ENCODE measurements at regions not wholly inside any gene's neighbourhood (a gene's known extent, or its start where the extent isn't known, plus 50 kb on each side); places are given as distances from the start of the nearest gene placed in this dataset.

DNA sequence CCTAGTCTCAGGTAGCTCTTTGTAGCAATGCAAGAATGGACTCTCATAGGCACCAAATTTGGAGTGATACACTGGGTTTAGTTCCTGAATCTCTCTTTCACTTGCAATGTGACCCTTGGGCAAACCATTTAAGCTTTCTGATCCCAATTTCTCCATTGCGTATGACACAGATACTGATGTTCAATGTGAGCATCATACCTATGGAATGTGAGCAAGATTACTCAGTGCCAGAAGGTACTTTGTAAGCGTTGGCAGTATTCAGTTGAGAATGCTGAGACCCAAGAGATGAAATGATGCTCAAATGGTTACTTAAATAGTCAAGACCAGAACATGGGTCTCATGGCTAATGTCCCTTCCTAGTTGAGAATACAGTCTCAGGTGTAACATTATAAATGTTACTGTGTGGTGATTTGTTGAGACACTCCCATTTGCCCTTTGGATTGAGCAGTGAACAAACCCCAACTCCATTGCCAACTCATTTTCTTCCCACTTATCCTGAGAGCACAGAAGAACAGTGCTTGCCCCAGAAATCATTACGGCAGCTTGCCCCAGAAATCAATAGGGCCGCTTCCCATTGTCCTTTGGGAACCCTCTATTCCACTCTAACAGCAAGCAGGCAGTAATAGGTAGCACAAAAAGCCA lies 134.1 kb downstream of the SOX9 start:
- ATAC-seq (ENCODE audit: low read depth) (no peak), DNase-seq (ENCODE audit: low spot score in 2 of 2) (no peak)
- no peak overlapping the region for H3K4me3 Mint-ChIP-seq
- no peaks in the 10 kb centered on the region for H3K36me3 Mint-ChIP-seq
- H3K9me3 Mint-ChIP-seq = peaks cover 5% of the 10 kb centered on the region
- no peaks in the 10 kb centered on the region for H3K4me1 Mint-ChIP-seq
- no peak overlapping the region for H3K27ac Mint-ChIP-seq
- H3K27me3 Mint-ChIP-seq = no peaks in the 10 kb centered on the region

DNA sequence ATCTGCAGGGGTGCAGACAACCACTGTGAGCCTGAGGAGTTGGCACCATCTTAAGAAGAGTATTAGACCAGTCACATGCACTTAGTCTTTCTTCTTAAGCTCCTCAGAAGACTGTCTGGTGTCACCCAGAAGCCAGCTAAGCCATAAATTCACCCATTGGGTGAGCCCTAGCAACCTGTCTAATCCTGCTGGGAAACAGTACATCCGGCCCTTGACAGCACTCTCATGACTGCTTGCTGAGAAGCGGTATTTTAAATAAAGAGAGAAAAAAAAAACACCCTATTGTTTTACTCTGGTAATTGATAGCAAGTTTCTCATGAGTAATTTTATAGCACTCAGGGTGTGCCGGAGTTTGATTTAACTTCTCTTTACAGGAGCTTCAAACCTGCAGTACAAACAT lies 134.7 kb downstream of the SOX9 start:
- no peaks in the 10 kb centered on the region for H3K27me3 Mint-ChIP-seq
- H3K4me1 Mint-ChIP-seq = no peaks in the 10 kb centered on the region
- no peak overlapping the region for H3K27ac Mint-ChIP-seq
- DNase-seq (ENCODE audit: low spot score in 2 of 2) (no peak), ATAC-seq (ENCODE audit: low read depth) (no peak)
- no peak overlapping the region for H3K4me3 Mint-ChIP-seq
- H3K36me3 Mint-ChIP-seq = no peaks in the 10 kb centered on the region
- peaks cover 5% of the 10 kb centered on the region for H3K9me3 Mint-ChIP-seq

DNA sequence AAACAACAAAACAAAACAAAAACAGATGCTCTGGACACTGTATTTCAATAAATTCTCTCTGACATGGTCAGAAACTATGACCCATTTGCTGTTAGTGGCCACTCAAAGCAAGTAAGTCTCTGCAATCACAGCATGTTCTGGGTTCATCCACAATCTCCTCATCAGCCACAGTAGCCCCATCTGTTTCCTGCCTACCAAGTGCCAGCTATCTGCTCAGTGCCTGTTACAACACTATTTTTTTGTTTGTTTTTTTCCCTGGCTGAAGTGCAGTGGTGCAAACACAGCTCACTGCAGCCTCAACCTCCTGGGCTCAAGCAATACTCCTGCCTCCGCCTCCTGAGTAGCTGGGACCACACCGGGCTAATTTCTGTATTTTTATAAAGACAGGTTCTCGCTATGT lies 137.9 kb downstream of the SOX9 start:
- Mint-ChIP-seq H3K27me3 (no peaks in the 10 kb centered on the region), H3K36me3 (no peaks in the 10 kb centered on the region), H3K4me1 (no peaks in the 10 kb centered on the region), H3K9me3 (peaks cover 3% of the 10 kb centered on the region), H3K4me3 (no peak overlapping the region), H3K27ac (no peak overlapping the region)
- no peak for DNase-seq (ENCODE audit: low spot score in 2 of 2)
- no peak for ATAC-seq (ENCODE audit: low read depth)

GRCh38 chr17:72259922-72260321 lies 139.1 kb downstream of the SOX9 start:
- DNase-seq (ENCODE audit: low spot score in 2 of 2) (no peak), ATAC-seq (ENCODE audit: low read depth) (no peak)
- no peaks in the 10 kb centered on the region for H3K27me3 Mint-ChIP-seq
- no peaks in the 10 kb centered on the region for H3K4me1 Mint-ChIP-seq
- no peak overlapping the region for H3K4me3 Mint-ChIP-seq
- H3K9me3 Mint-ChIP-seq = no peaks in the 10 kb centered on the region
- H3K27ac Mint-ChIP-seq = no peak overlapping the region
- H3K36me3 Mint-ChIP-seq = no peaks in the 10 kb centered on the region

DNA sequence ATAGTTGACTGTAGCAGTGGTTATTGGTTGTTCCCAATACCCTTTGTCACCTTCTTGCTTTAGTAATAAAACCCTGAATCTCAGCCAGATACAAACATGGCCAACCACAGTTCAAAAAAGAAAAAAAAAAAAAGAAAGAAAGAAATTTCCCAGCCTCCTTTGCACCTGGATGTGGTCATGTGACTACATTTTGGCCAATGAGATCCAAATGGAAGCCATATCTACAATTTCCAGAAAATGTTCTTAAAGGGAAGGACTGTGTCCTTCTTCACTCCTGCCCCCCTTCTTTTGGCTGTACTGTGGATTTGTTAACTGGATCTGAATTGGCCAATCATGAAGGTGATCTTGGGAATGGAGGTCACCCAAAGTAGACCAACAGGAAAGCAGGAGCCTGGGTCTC lies 141.9 kb downstream of the SOX9 start:
- Mint-ChIP-seq H3K36me3 (no peaks in the 10 kb centered on the region), H3K4me1 (no peaks in the 10 kb centered on the region), H3K27me3 (peaks cover 6% of the 10 kb centered on the region), H3K9me3 (no peaks in the 10 kb centered on the region), H3K4me3 (no peak overlapping the region), H3K27ac (no peak overlapping the region)
- DNase-seq (ENCODE audit: low spot score in 2 of 2) (no peak), ATAC-seq (ENCODE audit: low read depth) (no peak)

GRCh38 chr17:72264682-72265405 lies 144.0 kb downstream of the SOX9 start:
- Mint-ChIP-seq H3K36me3 (no peaks in the 10 kb centered on the region), H3K4me1 (no peaks in the 10 kb centered on the region), H3K27ac (no peak overlapping the region), H3K4me3 (no peak overlapping the region), H3K27me3 (peaks cover 6% of the 10 kb centered on the region), H3K9me3 (no peaks in the 10 kb centered on the region)
- ATAC-seq (ENCODE audit: low read depth) = no peak
- no peak for DNase-seq (ENCODE audit: low spot score in 2 of 2)

GRCh38 chr17:72266112-72266775 lies 145.4 kb downstream of the SOX9 start:
- DNase-seq (ENCODE audit: low spot score in 2 of 2) (no peak), ATAC-seq (ENCODE audit: low read depth) (no peak)
- Mint-ChIP-seq H3K36me3 (no peaks in the 10 kb centered on the region), H3K9me3 (no peaks in the 10 kb centered on the region), H3K27me3 (peaks cover 6% of the 10 kb centered on the region), H3K4me3 (no peak overlapping the region), H3K27ac (no peak overlapping the region), H3K4me1 (no peaks in the 10 kb centered on the region)

DNA sequence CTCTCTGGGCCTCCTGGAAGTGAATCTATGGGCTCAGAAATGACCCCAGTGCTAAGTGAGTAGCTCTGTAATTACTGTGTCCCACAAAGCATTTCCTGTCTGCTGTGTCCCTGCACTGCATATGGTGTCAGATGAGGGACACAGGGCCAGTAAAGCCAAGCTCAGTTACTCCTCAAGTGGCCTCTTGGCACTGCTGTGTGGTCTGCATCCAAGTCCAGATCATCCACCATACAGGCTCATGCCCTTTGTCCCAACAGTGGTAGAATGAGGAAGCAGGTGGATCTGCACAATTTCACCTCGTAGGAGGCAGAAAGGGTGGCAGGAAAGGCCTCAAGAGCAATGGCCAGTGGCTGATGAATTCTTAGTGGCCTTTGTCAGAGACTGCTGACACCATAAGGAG lies 146.8 kb downstream of the SOX9 start:
- H3K27me3 Mint-ChIP-seq = peaks cover 6% of the 10 kb centered on the region
- H3K4me1 Mint-ChIP-seq = no peaks in the 10 kb centered on the region
- H3K9me3 Mint-ChIP-seq = no peaks in the 10 kb centered on the region
- no peak overlapping the region for H3K27ac Mint-ChIP-seq
- DNase-seq (ENCODE audit: low spot score in 2 of 2) (no peak), ATAC-seq (ENCODE audit: low read depth) (no peak)
- H3K36me3 Mint-ChIP-seq = no peaks in the 10 kb centered on the region
- no peak overlapping the region for H3K4me3 Mint-ChIP-seq

GRCh38 chr17:72268431-72268830 lies 147.6 kb downstream of the SOX9 start:
- DNase-seq (ENCODE audit: low spot score in 2 of 2) = no peak
- ATAC-seq (ENCODE audit: low read depth) = no peak
- Mint-ChIP-seq H3K36me3 (no peaks in the 10 kb centered on the region), H3K27ac (no peak overlapping the region), H3K27me3 (peaks cover 6% of the 10 kb centered on the region), H3K4me1 (no peaks in the 10 kb centered on the region), H3K9me3 (no peaks in the 10 kb centered on the region), H3K4me3 (no peak overlapping the region)

- Mint-ChIP-seq H3K9me3 (no peaks in the 10 kb centered on the region), H3K27ac (no peak overlapping the region), H3K27me3 (peaks cover 4% of the 10 kb centered on the region), H3K4me3 (no peak overlapping the region), H3K36me3 (no peaks in the 10 kb centered on the region), H3K4me1 (no peaks in the 10 kb centered on the region)
- ATAC-seq (ENCODE audit: low read depth) = no peak
- no peak for DNase-seq (ENCODE audit: low spot score in 2 of 2)
Measured at GRCh38 chr17:72270273-72270924, 149.6 kb downstream of the SOX9 start.

- no peak for ATAC-seq (ENCODE audit: low read depth)
- DNase-seq (ENCODE audit: low spot score in 2 of 2) = no peak
- H3K9me3 Mint-ChIP-seq = peaks cover 5% of the 10 kb centered on the region
- no peaks in the 10 kb centered on the region for H3K4me1 Mint-ChIP-seq
- peaks cover under 1% of the 10 kb centered on the region for H3K27me3 Mint-ChIP-seq
- no peak overlapping the region for H3K4me3 Mint-ChIP-seq
- H3K36me3 Mint-ChIP-seq = no peaks in the 10 kb centered on the region
- H3K27ac Mint-ChIP-seq = no peak overlapping the region
Measured at GRCh38 chr17:72271603-72272002, 150.8 kb downstream of the SOX9 start.

GRCh38 chr17:72273289-72274056 lies 152.7 kb downstream of the SOX9 start:
- DNase-seq (ENCODE audit: low spot score in 2 of 2) = no peak
- H3K36me3 Mint-ChIP-seq = no peaks in the 10 kb centered on the region
- no peak for ATAC-seq (ENCODE audit: low read depth)
- H3K4me3 Mint-ChIP-seq = no peak overlapping the region
- peaks cover 5% of the 10 kb centered on the region for H3K9me3 Mint-ChIP-seq
- no peaks in the 10 kb centered on the region for H3K27me3 Mint-ChIP-seq
- no peak overlapping the region for H3K27ac Mint-ChIP-seq
- no peaks in the 10 kb centered on the region for H3K4me1 Mint-ChIP-seq

DNA sequence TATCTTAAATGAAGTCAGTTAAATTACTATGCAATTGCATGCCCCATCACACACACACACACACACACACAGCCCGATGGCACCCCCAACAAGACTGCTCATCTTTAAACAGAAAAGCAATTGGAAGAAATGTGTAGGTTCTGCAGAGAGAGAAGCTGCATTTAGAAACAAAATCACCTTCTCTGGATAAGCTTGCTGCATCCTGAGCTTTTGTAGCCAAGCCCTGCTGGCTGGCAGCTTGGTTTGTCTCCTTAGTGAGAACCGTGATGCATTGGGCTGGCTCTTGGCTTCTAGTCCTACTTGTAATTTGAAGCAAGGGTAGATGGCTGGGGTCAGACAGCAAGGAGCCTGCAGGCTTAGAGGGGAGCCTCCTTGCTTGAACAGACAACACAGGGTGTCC lies 153.8 kb downstream of the SOX9 start:
- Mint-ChIP-seq H3K27me3 (no peaks in the 10 kb centered on the region), H3K4me1 (no peaks in the 10 kb centered on the region), H3K9me3 (peaks cover 5% of the 10 kb centered on the region), H3K4me3 (no peak overlapping the region), H3K36me3 (no peaks in the 10 kb centered on the region), H3K27ac (no peak overlapping the region)
- DNase-seq (ENCODE audit: low spot score in 2 of 2) (no peak), ATAC-seq (ENCODE audit: low read depth) (no peak)

GRCh38 chr17:72280881-72281280 lies 160.1 kb downstream of the SOX9 start:
- ATAC-seq (ENCODE audit: low read depth) = no peak
- Mint-ChIP-seq H3K4me1 (no peaks in the 10 kb centered on the region), H3K27me3 (peaks cover 7% of the 10 kb centered on the region), H3K27ac (no peak overlapping the region), H3K4me3 (no peak overlapping the region), H3K36me3 (no peaks in the 10 kb centered on the region), H3K9me3 (peaks cover 2% of the 10 kb centered on the region)
- no peak for DNase-seq (ENCODE audit: low spot score in 2 of 2)
